ENCODE measurements at regions not wholly inside any gene's neighbourhood (a gene's known extent, or its start where the extent isn't known, plus 50 kb on each side); places are given as distances from the start of the nearest gene placed in this dataset.
"Not testable (repeated sequence)": the region's sequence is repeated elsewhere in the genome, so short reads cannot be mapped to it uniquely, and the experiment has no call there.

DNA sequence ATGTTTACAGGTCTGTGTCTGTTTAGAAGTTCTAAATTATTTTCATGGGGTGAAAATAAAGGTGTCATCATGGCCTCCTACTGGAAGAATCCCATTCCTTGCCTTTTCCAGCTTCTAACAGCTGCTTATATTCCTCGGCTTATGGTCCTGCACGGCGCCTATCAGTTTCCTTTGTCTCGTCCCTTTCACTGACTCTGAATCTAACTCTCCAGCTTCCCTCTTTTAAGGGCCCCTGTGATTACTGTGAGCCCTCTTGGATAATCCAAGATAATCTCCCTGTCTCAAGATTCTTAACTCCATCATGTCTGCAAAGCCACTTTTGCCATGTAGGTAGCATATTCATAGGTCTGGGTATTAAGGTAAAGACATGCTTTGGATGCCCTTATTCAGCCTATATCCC lies 441.0 kb upstream of the ERCC4 start:
- no peak for DNase-seq

DNA sequence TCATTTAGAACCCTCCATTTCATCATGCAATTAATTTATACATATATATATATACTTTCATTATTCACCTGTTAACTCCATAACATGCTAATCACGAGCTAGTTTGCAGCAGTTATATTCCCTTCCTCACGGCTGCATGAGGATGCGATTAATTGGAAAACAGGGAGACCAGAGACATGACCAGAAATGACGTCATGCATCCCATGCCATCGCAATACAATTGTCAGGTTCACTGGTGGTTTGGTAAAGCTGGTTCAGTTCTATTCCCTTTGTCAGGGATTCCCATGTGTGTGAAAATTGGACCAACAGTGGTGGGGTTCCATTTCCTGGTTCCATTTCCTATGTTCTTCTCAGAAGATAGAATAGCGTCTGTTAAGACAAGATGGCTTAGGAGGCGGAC lies 440.4 kb upstream of the ERCC4 start:
- DNase-seq: no peak

DNA sequence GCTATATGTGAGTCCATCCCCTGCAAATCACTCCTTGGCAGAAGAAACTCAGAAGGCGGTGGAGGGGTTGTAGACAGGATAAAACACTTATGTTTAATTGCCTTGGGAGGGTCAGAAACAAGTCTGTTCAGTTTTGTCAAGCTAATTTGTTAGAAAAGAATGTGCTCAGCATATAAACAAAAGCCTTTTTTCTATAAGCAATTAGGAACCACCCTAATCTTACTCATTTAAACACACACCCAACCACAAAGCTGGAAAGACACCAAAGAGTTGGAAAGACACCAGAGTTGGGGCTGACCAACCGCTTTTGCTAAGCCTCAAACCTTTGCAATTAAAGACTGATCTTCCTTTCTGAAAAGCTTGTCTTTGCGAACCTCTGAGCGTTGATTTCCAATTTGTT lies 439.2 kb upstream of the ERCC4 start:
- no peak for DNase-seq

DNA sequence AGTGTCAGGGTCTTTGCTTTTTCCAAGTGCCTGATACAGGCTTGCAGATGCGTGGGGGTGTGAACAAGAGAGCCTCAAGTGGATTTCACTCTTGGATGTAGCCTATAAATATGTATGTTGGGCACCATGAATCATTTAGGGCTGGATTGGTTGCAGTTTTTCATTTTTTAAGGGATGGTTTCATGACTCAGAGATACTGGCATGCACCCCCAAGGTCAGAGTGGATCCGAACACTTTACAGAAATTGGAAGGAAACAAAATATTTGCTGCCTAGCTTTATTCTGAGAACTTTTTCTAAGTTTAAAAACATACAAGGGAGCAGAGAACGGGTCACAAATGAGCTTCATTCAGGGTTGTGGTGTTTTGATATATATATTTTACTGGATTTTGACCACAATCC lies 436.8 kb upstream of the ERCC4 start:
- no peak for DNase-seq

DNA sequence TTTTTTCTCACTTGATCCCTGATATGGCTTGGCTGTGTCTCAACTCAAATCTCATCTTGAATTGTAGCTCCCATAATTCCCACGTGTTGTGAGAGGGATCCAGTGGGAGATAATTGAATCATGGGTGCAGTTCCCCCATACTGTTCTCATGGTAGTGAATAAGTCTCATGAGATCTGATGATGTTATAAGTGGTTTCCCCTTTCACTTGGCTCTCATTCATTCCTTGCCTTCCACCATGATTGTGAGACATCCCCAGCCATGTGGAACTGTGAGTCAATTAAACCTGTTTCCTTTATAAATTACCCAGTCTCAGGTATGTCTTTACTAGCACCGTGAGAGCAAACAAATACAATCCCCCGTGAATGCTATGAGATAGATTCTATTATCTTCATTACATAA lies 430.5 kb upstream of the ERCC4 start:
- not testable (repeated sequence) for DNase-seq

DNA sequence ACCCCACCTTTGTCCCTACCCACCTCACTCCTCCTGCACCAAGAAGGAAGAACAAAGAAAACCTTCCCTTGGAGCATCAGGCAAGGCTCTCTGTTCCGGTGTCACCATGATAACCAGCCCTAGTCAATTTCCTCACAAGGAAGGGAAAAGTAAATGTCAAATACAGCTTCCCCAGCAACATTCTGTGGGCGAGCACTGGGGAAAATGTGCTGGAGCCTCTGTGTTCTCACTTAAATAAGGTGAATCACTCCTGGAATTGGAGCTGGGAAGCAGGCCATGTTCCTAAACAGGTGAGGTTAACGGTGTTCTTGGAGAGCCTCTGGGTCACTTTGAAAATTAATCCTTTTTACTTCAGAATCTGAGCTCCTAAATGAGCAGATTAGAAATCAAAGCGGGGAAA lies 427.9 kb upstream of the ERCC4 start:
- no peak for DNase-seq

DNA sequence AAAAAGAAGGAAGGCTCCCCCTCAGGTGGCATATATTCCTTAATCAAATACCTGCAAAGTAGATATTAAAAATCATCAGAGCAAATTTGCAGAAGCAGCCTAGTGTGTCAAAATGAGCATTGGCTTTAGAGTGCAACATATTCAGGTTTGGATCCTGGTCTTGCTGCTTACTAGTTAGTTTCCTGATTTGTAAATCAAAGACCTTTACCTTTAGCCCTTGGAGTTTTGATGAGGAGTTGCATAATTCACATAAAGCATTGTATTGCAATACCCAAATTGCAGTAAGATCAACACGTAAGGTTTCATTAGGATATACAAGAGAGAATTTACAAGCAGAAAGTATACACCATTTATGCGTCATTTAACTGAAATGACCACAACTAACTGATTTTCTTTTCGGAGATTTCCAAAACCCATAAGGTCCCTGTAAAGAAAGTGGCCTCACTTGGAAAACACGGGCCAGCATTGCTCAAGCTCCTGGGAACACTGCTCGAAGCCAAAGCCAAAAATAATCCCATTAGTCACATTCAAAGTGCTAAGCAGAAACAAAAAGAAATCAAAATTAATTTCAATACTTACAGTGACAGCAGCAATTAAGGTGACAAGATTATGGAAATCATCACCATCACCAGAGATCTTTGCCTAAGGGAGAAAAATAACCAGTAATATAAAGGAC lies 415.9 kb upstream of the ERCC4 start:
- DNase-seq: no peak

DNA sequence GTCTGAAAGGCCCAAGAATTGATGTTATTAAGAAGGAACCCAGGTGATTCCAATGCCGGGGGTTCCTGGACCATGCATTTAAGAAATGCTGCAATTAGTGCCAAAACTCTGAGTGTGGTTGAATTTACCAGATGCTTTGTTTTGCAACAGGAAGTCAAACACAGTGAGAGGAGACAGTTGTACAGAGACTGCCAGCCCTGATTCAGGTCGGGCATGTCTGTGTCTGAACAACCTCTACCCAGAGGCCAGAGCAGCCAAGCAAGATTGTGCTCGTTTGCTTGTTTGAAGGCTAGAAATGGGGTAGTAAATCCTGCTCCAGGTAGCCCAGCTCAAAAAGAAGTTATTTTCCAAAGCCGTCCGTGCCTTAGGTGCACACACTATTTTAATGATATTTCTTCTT lies 412.4 kb upstream of the ERCC4 start:
- DNase-seq: no peak

DNA sequence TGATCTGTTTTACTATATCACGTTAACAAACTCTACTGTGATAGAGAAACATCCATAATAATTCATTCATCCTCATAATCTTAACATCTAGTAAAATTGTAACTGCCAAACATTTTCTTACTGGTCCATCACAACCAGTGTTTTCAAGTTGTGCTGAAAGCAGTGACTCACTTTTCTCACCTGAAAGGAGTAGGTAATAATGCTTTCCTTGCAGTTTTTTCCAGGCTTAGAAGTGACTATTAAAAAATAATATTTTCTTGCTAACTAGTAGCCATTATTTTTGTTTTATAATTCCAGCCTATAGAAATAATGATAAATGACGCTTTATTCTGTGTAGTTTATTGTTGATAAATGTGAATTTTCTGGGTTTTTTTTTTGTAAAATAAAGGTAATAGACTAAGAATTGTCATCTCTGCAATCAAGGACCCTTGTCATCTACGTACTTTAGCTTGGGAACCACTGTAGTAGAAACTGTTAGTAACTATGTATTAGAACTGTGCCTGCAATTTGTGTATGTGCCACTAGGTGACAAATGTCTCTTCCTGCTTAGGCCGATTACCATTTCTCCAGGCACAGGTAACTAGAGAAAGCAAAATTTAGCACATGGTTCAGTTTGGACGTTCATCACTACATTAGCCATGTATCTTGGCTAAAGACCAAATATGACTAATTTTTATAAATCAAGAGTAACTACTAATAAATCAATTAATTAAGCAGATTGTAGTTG lies 409.4 kb upstream of the ERCC4 start:
- DNase-seq: no peak

DNA sequence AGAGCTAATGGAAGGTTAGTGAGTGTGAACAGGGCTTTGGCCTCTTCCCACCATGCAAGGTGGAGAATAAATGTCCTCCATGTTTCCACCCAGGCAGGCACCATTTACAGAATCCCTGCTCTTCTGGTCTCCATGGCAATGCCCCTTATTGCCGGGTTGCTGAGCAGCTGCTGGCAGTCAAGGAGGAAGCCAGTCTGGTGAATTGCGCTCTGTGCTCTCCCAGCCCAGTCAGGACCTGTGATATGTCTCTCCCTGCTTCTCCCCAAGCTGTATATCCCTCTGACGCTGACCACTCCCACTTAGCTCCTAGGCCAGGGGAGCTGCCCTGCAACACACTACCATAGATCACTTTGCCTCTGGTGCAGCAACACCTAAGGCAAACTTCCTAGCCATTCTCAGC lies 402.1 kb upstream of the ERCC4 start:
- no peak for DNase-seq

DNA sequence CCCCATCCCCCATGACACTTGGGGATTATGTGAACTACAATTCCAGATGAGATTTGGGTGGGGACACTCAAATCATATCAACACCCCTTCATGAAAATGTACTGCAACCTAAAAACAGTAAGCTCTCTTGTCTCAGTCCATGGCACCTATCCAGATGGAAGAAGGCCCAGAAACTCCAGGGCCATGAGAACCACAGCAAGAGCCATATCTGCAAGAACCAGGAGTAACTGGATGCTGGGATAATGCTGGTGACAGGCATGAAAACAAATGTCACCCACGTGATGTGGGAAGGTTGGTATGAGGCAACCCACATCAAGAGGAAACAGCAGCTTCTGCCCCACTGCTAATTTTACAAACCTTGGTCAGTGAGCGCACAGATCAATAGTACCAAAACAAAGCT lies 400.1 kb upstream of the ERCC4 start:
- DNase-seq: no peak

DNA sequence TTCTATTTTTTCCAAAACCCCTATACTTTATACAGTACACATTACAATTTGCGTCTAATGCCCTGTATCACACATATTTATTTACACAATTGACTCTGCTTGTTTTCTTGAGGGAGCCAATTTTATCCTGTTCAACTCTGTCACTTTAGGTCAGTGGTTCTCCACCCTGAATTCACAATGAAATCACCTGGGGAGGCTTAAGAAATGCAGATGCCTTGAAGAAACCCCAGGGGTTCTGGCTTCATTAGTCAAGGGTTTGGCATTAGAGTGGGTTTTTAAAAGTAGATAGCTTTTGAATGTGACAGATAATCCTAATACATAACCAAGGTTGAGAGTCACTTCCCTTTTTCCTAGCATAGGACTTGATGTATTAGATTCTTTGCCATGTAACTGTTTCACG lies 398.6 kb upstream of the ERCC4 start:
- no peak for DNase-seq

DNA sequence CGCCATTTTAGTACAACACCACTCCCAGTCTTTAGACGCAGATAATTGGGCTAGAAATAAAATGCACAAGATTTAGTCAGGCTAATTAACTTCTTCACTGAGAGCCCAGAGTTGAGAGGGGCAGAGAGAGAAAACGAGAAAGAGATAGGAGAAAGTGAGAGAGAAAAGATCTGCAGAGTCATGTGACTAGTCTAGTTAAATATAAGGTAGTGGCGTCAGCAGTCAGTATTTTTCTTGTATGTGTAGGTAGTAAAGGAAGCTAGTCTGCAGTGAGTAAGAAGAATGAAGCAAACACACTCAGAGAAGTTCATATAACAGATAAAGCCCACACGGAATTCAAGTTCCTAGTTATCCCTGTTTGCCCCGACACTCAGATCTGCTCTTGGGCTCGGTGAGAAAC lies 392.6 kb upstream of the ERCC4 start:
- no peak for DNase-seq

DNA sequence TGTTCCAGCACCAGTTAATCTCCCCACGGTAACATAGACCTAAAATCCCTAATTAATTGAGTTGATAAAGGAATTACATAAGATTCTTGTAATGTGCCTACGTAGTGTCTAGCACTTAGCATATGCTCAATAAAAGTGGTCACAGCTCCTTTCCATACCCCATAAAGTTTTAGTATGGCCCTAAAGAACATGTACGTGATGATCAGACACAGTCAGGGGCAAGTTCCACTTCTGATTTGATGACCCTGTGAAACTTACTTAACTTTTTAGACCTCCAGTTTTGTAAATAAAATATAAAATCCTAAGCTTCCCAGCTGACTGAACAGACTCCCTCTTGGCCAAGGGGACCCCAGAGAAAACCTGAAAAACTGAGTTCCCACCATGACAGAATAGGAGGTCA lies 391.3 kb upstream of the ERCC4 start:
- DNase-seq: no peak

DNA sequence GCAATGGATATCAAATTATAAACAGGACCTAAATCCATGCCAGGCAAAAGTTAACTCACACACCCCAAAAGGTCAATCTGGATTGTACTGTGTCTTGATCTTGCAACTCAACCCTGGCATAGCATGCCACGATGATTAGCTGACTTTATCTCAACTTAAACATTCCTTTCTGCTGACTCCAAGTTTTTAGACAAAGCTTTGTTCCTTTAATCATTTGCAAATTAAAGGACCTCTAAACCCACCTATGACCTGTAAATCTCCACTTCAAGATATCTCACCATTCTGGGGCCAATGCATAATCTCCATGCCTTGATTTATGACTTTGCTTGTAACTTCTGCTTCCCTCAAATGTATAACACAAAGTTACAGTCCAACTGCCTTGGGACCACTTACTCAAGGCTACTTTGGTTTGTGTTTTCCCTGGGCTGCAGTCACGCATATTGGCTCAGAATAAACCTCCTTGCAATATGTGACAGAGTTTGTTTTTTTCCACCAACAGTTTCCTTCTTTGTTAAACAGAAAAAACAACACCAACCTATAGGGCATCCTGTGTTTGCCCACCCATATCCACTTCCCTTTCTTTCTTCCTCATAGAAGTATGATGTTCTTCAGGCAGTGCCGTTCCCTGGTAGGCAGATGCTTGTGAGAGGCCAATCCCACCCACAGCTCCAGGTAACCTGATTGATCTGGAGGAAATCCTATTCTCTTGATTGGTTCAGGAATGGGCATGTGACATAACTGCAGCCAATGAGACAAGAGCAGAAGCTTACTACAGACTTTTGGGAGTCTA lies 390.6 kb upstream of the ERCC4 start:
- DNase-seq: no peak

DNA sequence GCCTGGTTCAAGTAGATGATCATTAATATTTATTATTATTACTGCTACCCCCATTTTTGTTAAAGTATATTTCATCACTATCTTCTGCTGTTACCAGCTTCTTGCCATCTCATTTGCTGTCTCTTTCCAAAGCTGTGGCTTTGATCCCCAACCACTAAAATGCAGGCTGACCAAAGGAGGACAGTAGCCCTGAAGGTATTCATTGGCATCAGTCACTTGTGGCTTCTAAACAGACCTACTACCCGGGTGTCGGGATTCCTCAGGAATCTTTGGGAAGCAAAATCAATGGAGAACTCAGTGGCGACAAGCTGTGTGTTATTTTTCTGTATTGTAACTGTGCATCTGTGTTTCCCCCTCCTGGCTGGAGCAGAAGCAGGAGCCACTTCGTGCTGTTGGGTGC lies 379.2 kb upstream of the ERCC4 start:
- DNase-seq: no peak

DNA sequence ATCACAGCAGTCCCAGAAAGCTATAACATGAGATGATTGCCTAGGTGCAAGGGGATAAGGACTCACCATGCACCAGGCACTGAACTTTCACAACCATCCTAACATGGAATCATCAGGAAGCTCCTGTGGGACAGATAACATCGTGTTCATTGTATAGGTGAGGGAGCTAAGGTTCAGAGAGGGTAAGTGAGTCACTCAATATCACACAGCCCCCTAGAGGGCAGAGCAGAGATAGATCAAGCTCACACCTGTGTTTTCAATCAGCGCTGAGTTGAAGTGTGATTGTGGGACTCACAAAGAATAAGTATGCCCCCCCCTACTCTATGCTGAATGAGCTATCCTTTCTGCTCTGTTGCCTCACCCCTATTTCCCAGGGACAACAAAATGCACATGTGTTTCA lies 377.7 kb upstream of the ERCC4 start:
- no peak for DNase-seq

DNA sequence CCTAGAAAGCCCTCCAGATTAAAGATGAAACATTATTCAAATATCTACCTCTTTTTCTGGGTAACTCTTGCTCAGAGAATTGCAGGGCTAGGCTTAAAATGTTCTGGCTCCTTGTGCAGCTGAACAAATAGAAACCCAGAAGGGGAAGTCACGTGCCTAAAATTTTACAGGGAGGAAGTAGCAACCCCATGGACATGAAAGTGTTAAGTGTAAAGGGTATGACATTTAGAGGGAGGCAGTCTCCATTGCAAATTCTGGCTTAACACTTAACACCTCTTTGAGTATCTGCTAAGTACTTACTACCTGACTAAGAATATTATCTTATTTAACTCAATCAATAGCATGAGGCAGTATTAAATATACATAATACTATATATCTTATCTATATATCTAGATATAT lies 376.1 kb upstream of the ERCC4 start:
- no peak for DNase-seq

DNA sequence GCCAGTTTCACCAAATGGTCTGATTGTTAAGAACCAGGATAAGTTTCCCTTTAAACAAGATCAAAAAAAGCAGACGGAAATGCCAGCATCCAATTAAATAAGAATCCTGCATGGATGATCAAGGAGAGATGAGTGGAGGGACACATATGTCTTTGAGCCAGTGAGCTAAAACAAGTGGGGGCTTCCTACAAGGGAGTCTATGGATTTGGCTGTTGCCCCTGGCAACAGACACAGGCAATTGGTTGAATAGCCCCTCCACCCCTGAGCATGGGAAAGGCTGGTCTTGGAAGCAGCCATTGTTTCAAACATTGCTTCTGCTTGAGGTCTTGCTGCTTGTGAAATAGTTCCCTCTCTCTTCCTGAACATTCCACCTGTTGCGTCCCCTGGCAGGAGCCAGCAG lies 374.7 kb upstream of the ERCC4 start:
- no peak for DNase-seq

DNA sequence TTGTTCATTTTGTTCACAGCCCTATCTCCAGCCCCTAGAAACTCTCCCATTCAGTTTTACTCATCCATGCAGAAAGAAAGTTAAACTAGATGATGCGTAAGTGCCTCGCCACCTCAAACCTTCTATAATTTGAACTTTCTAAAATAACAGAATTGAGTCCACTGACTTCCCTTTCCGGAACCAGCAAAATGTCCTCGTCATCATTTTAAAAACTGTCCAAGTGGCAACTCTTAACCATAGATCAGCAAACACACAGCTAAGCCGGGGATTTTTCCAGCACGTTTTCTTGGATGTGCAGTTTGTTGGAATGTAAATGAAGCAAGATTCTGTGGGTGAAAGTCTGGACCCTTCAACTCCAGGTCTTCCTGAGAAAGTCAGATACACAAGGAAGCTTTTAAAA lies 369.7 kb upstream of the ERCC4 start:
- DNase-seq: no peak

DNA sequence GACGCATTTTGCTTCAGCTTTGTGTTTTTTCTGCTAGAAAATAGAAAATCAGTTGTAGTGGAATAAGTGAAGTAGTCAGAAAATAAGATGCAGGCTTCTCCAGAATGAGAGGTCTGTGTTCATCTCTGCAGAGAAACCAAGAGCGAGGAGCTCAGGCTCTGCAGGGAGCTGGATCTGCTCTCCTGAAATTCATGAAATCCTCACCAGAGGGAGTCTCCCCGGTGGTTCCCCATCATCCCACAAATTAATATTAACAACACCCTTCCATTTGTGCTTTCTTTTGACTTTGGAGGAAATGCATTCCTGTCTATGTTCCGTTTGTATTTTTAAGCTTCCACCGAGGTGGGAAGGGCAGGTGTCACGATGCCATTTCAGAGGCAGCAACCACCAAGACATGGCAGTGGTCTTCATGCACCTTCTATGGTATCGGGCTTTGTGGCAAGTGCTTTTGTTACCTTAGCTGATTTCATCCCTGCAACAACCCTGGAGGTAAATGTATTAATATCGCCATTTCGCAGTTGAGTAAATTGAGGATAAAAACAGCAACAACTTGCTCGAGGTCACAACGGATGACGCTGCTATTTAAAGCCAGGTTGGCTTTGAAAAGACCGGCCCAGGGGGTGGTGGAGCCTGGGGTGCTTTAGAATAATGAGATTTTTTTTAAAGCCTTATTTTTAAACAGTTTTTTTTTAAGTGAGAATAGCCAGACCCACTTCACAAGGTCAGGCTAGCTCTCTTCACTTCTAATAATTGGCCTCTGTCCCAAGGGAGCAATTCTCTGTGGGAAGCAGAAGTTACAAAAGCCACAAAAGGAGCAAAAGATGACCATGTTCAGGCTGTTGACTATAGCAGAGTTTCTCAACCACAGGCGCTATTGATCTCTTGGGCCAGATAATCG lies 367.6 kb upstream of the ERCC4 start:
- no peak for DNase-seq

DNA sequence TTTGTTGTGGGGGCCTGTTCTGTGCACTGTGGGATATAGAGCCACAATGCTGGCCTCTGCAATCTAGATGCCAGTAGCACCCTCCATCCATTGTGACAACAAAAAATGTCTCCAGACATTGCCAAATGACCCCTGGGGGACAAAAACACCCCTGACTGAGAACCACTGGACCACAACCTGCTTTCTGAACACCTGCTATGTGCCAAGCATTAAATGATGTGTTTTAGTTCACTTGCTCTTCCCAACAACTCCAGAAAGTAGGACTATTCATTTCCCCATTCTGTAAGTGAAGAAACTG lies 367.0 kb upstream of the ERCC4 start:
- DNase-seq: no peak

DNA sequence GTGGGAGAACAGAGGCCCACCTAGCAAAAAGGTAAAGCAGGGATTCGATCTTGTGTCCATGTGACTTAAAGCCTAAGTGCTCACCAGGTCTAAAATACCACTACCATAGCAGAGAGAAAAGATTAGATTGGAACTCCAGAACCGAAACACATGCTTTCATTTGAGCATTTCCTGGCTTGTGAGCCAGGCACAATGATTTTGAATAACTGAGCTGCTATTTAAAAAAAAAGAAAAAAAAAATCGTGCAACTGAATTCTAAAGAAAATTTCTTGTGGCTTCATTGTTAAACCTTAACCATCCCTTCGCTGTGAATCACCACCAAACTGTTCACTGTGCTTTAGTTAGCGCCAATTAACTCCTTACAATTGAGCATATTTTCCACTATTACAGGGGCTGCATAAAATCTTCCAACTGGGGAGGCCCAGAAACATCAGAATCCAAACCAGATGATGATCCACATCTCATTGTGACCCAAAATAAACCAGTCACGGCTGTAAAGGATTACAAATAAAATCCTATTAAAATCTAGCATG lies 366.4 kb upstream of the ERCC4 start:
- DNase-seq: no peak

Measured in suppressor macrophage treated with lipopolysaccharide for 4 hours (primary cell).